K562 (cell line): ENCODE measurements at regions not wholly inside any gene's neighbourhood (a gene's known extent, or its start where the extent isn't known, plus 50 kb on each side); places are given as distances from the start of the nearest gene placed in this dataset.

Experiments used
- ATAC-seq: fragments of 200-7000 bp; cut with Tn5 transposase; 3 replicates; pipeline ENCODE4 v1.9.1; 2020; ENCODE audit warnings: moderate library complexity
- BruUV-seq: library from RNA; stranded (reverse); fragments of 400-500 nt; replicated peaks from 2 replicates; lab custom pipeline; 2021; lab: Mats Ljungman, UMichigan
- CTCF ChIA-PET: fragments of 300-600 bp; formaldehyde crosslinking; extraction: SDS; loops from one replicate; lab custom pipeline; 2021; ENCODE audit warnings: low intra/inter-chr PET ratio; lab: Yijun Ruan, JAX
- POLR2A ChIA-PET: fragments of 300-600, 350-650 bp; sonication (Branson Sonifier 250); formaldehyde crosslinking; extraction: SDS; loops from one replicate; lab custom pipeline; 2021; ENCODE audit warnings: antibody characterized with exemption, inconsistent platforms; lab: Yijun Ruan, JAX
- DNase-seq, 4 experiments: peaks; one replicate each; pipeline versions ENCODE4 v3.0.0 to v3.0.0-alpha.2; 2011 to 2018; ENCODE audit warnings: low spot score in 3 of 4, mixed read lengths in 3 of 4; ENCODE audit errors: extremely low read depth in 1 of 4
- FAIRE-seq: peaks from 2 replicates; lab custom pipeline; 2011; peaks lifted over from hg19 to GRCh38; lab: Jason Lieb, UNC
- H2AFZ ChIP-seq: 2 replicates; pipeline ENCODE4 v1.6.0; 2011; ENCODE audit warnings: low read depth, low read length, control low read depth, inconsistent platforms
- H3K27ac ChIP-seq: fragments of 200-600 bp; 3 replicates; pipeline ENCODE4 v1.8.0; 2011; ENCODE audit warnings: low read depth, mild to moderate bottlenecking, control low read depth, inconsistent platforms, low read length, moderate library complexity, mixed read lengths; ENCODE audit errors: extremely low read depth
- H3K27me3 ChIP-seq, 2 experiments: fragments of 300-600 bp in 1 of 2; 2 replicates in 1 of 2; 3 replicates in 1 of 2; pipeline versions ENCODE4 v1.6.0 to v1.8.0; 2011; ENCODE audit warnings: inconsistent platforms in 2 of 2, low read length in 2 of 2, mild to moderate bottlenecking in 1 of 2, mixed read lengths in 1 of 2, moderate library complexity in 1 of 2; ENCODE audit not compliant: control insufficient read depth in 2 of 2, insufficient read depth in 2 of 2
- H3K36me3 ChIP-seq: fragments of 300-600 bp; 3 replicates; pipeline ENCODE4 v1.8.0; 2011; ENCODE audit warnings: mild to moderate bottlenecking, low read length, inconsistent platforms; ENCODE audit not compliant: control insufficient read depth, insufficient read depth
- H3K4me1 ChIP-seq, 2 experiments: fragments of 200-600 bp in 1 of 2; replicated peaks in 1 of 2; 2 replicates in 1 of 2; 3 replicates in 1 of 2; pipeline versions ENCODE4 v1.5.1 to v1.8.0; 2011; ENCODE audit warnings: inconsistent platforms in 2 of 2, low read length in 2 of 2, mild to moderate bottlenecking in 1 of 2, mixed read lengths in 1 of 2, moderate library complexity in 1 of 2; ENCODE audit not compliant: control insufficient read depth in 2 of 2, insufficient read depth in 2 of 2
- H3K4me2 ChIP-seq: 2 replicates; pipeline ENCODE4 v1.6.1; 2011; ENCODE audit warnings: low read length, control low read depth, inconsistent platforms, mixed read lengths; ENCODE audit not compliant: insufficient read depth
- H3K4me3 ChIP-seq: fragments of 200-600 bp; sonication (generic), shearing (Covaris generic); 2 replicates; pipeline ENCODE4 v1.5.1; 2016; ENCODE audit warnings: control low read depth, inconsistent platforms
- H3K79me2 ChIP-seq: fragments of 200-600 bp; 3 replicates; pipeline ENCODE4 v1.8.0; 2011; ENCODE audit warnings: low read length, inconsistent platforms; ENCODE audit not compliant: control insufficient read depth, insufficient read depth
- H3K9ac ChIP-seq, 2 experiments: 2 replicates each; pipeline versions ENCODE4 v1.6.0 to v1.6.1; 2011; ENCODE audit warnings: low read depth in 2 of 2, low read length in 2 of 2, control low read depth in 1 of 2, inconsistent platforms in 1 of 2, mild to moderate bottlenecking in 1 of 2, mixed read lengths in 1 of 2; ENCODE audit not compliant: insufficient read depth in 1 of 2
- H3K9me1 ChIP-seq: one replicate; pipeline ENCODE4 v1.6.0; 2011; ENCODE audit warnings: inconsistent platforms, mild to moderate bottlenecking, low read length, moderate library complexity; ENCODE audit not compliant: control insufficient read depth, insufficient read depth
- H3K9me3 ChIP-seq: replicated peaks from 2 replicates; pipeline ENCODE4 v1.5.1; 2011; ENCODE audit warnings: low read depth, low read length, inconsistent platforms; ENCODE audit not compliant: control insufficient read depth, insufficient read depth
- H4K20me1 ChIP-seq: replicated peaks from 2 replicates; pipeline ENCODE4 v1.6.1; 2011; ENCODE audit warnings: low read length, inconsistent platforms, mixed read lengths; ENCODE audit not compliant: control insufficient read depth, insufficient read depth
- ADNP ChIP-seq: fragments of 200-800 bp; sonication (Bioruptor generic); IDR thresholded peaks from 2 replicates; pipeline ENCODE4 v1.6.1; 2016; ENCODE audit warnings: missing genetic modification characterization, missing compliant biosample characterization
- BCLAF1 ChIP-seq, 2 experiments: fragments of 450-650 bp in 1 of 2; IDR thresholded peaks; 2 replicates each; pipeline ENCODE4 v1.6.1; 2011 to 2017; ENCODE audit warnings: low read depth in 2 of 2, antibody characterized with exemption in 1 of 2, borderline replicate concordance in 1 of 2, low read length in 1 of 2, mild to moderate bottlenecking in 1 of 2, mixed read lengths in 1 of 2; ENCODE audit not compliant: control insufficient read depth in 1 of 2
- DMBX1 ChIP-seq: fragments of 250-450 bp; sonication (Bioruptor Pico); IDR thresholded peaks from 2 replicates; pipeline ENCODE4 v1.8.0; 2022; ENCODE audit warnings: inconsistent platforms, mild to moderate bottlenecking, moderate library complexity, borderline replicate concordance
- ILF3 ChIP-seq: fragments of 450-650 bp; IDR thresholded peaks from 2 replicates; pipeline ENCODE4 v1.6.1; 2018; ENCODE audit warnings: antibody characterized with exemption, mild to moderate bottlenecking, moderate library complexity, borderline replicate concordance
- MIER1 ChIP-seq: fragments of 450-650 bp; IDR thresholded peaks from 2 replicates; pipeline ENCODE4 v1.6.1; 2016; ENCODE audit warnings: antibody characterized with exemption, mild to moderate bottlenecking, low read depth
- MITF ChIP-seq: IDR thresholded peaks from 2 replicates; pipeline ENCODE4 v1.6.1; 2014; ENCODE audit warnings: antibody characterized with exemption
- NFATC3 ChIP-seq: fragments of 450-650 bp; IDR thresholded peaks from 2 replicates; pipeline ENCODE4 v1.6.1; 2017; ENCODE audit warnings: mild to moderate bottlenecking
- NFXL1 ChIP-seq: fragments of 450-650 bp; formaldehyde crosslinking; IDR thresholded peaks from 2 replicates; pipeline ENCODE4 v1.4.0; 2021; ENCODE audit warnings: mild to moderate bottlenecking
- NKRF ChIP-seq: fragments of 450-650 bp; IDR thresholded peaks from 2 replicates; pipeline ENCODE4 v1.6.1; 2016; ENCODE audit warnings: borderline replicate concordance
- RBM15 ChIP-seq: fragments of 200-400 bp; formaldehyde crosslinking; IDR thresholded peaks from 2 replicates; pipeline ENCODE4 v1.6.1; 2018; ENCODE audit warnings: mild to moderate bottlenecking, low read length, moderate library complexity; ENCODE audit not compliant: insufficient read depth
- RFX1 ChIP-seq: fragments of 450-650 bp; IDR thresholded peaks from 2 replicates; pipeline ENCODE4 v1.6.1; 2016; ENCODE audit warnings: mild to moderate bottlenecking, moderate library complexity
- SMARCE1 ChIP-seq: fragments of 450-650 bp; IDR thresholded peaks from 2 replicates; pipeline ENCODE4 v1.7.1; 2016; ENCODE audit warnings: mild to moderate bottlenecking
- SOX6 ChIP-seq: fragments of 450-650 bp; IDR thresholded peaks from 2 replicates; pipeline ENCODE4 v1.6.1; 2014; ENCODE audit warnings: mild to moderate bottlenecking
- STAT6 ChIP-seq: sonication (generic); formaldehyde crosslinking; IDR thresholded peaks from 2 replicates; pipeline ENCODE4 v1.8.1; 2023; ENCODE audit warnings: mild to moderate bottlenecking, missing genetic modification reagents
- in situ Hi-C: fragments of 300-500 bp; cut with MboI; formaldehyde crosslinking; loops from 4 replicates; pipeline ENCODE4 v1.15.0; 2018; ENCODE audit warnings: inconsistent platforms, mixed read lengths
- intact Hi-C: fragments of 100-400 bp; cut with micrococcal nuclease; formaldehyde crosslinking; loops from 2 replicates; pipeline ENCODE4 v1.14.2; 2022

GRCh38 chr16:65541646-65542045 lies 419.8 kb upstream of the CDH11 start (continued):
- TF ChIP-seq MITF (no peak), BCLAF1 (IDR thresholded peaks at IDR 0.05; ENCODE audit: borderline replicate concordance in 1 of 2, control insufficient read depth in 1 of 2, low read depth in 2 of 2, low read length in 1 of 2) (no peak), ADNP (tag) (no peak), SMARCE1 (no peak), MIER1 (no peak), NFXL1 (no peak)

- no peaks in the 10 kb centered on the region for H3K9me1 ChIP-seq
- ATAC-seq, result no peak
- H3K4me2 ChIP-seq, result no peak overlapping the region
- H3K4me3 ChIP-seq, result no peak overlapping the region
- no TSS peak for BruUV-seq
- H4K20me1 ChIP-seq, result no peaks in the 10 kb centered on the region
- CTCF ChIA-PET, result no interaction called here
- H3K79me2 ChIP-seq, result no peaks in the 10 kb centered on the region
- POLR2A ChIA-PET, result interaction anchor here (0.5 kb wide), 1 partner anchor 677 kb away, joined by 3 read pairs; no protein-coding TSS in a partner anchor
- no peaks in the 10 kb centered on the region for H3K9me3 ChIP-seq
- no peak for DNase-seq
- no peaks in the 10 kb centered on the region for H3K4me1 ChIP-seq
- no peaks in the 10 kb centered on the region for H3K27me3 ChIP-seq
- H2AFZ ChIP-seq, result no peak overlapping the region
- H3K27ac ChIP-seq, result no peak overlapping the region
- intact Hi-C loops, result no loop called here
- in situ Hi-C loops, result no loop called here
- no peaks in the 10 kb centered on the region for H3K36me3 ChIP-seq
- no peak overlapping the region for H3K9ac ChIP-seq
- FAIRE-seq, result no peak
- TF ChIP-seq STAT6 (CRISPR knock-in tag), result no peak
- no peak for TF ChIP-seq RBM15
- TF ChIP-seq NKRF, result no peak
- no peak for TF ChIP-seq RFX1
- TF ChIP-seq ILF3, result no peak
- TF ChIP-seq SOX6, result no peak
- no peak for TF ChIP-seq DMBX1
- TF ChIP-seq NFATC3, result no peak
Observed at GRCh38 chr16:65540901-65541300, 419.0 kb upstream of the CDH11 start.
